ENCODE measurements at regions not wholly inside any gene's neighbourhood (a gene's known extent, or its start where the extent isn't known, plus 50 kb on each side); places are given as distances from the start of the nearest gene placed in this dataset.
A peak's percentile ranks its signal among the peaks of the same experiment; 100 is the strongest.

DNA sequence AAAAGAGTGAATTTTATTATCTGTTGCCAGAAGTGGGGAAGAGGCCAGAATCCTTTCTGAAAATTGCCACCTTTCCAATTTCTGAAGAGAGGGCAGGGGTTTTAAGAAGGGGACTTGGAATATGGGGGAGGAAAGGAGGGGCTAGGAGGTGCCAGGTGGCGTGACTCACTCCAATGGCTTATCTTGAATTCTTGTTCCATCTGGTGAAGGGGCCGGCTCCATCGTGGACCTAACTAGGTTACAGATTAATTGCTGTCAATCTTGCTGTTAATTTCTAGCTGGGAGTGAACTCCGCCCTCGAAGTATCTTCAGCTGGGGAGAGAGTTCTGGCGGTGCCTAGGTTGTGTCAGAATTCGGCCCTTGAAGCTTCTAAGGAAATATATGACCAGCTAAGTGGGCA is 138.7 kb downstream of the YTHDC2 start:
- no peak for ATAC-seq
- WGBS, 2 donors = 43 to 50% methylated on average over 7 of the region's 7 CpGs
- no peaks in the 10 kb centered on the region for H3K9me3 ChIP-seq
- no peak overlapping the region for H3K27ac ChIP-seq
- no peak overlapping the region for H3K4me3 ChIP-seq
- no peaks in the 10 kb centered on the region for H3K27me3 ChIP-seq
- no peak for FAIRE-seq
- no peaks in the 10 kb centered on the region for H3K36me3 ChIP-seq
- intact Hi-C loops (cut with DNase I) = no loop called here
- H3K4me1 ChIP-seq = no peaks in the 10 kb centered on the region
- DNase-seq = no peak
- TF ChIP-seq, protein P1, sequence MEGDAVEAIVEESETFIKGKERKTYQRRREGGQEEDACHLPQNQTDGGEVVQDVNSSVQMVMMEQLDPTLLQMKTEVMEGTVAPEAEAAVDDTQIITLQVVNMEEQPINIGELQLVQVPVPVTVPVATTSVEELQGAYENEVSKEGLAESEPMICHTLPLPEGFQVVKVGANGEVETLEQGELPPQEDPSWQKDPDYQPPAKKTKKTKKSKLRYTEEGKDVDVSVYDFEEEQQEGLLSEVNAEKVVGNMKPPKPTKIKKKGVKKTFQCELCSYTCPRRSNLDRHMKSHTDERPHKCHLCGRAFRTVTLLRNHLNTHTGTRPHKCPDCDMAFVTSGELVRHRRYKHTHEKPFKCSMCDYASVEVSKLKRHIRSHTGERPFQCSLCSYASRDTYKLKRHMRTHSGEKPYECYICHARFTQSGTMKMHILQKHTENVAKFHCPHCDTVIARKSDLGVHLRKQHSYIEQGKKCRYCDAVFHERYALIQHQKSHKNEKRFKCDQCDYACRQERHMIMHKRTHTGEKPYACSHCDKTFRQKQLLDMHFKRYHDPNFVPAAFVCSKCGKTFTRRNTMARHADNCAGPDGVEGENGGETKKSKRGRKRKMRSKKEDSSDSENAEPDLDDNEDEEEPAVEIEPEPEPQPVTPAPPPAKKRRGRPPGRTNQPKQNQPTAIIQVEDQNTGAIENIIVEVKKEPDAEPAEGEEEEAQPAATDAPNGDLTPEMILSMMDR (IDR thresholded peaks at IDR 0.05) = no peak

DNA sequence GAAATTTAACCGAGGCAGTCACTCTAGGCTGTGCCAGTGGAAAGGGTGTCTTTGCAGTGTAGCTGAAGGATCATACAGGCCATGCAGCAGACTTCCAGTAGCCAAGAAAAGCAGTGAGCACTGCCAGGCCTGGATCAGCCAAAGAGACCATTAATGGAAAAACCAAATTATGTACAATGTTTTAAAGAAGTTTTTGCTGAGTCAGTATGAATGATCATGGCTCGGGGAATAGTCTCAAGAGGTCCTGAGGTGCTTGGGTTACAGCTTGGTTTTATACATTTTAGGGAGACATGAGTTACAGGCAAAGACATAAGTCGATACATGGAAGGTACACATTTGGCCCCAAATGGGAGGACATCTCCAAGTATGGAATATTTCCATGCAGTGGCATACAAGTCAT is 141.3 kb downstream of the YTHDC2 start:
- WGBS, 2 donors = 63 to 82% methylated on average over 3 of the region's 3 CpGs
- Histone ChIP-seq H3K36me3 (no peaks in the 10 kb centered on the region), H3K4me3 (no peak overlapping the region), H3K9me3 (no peaks in the 10 kb centered on the region), H3K27me3 (no peaks in the 10 kb centered on the region), H3K27ac (no peak overlapping the region), H3K4me1 (no peaks in the 10 kb centered on the region)
- TF ChIP-seq, protein P1 (IDR thresholded peaks at IDR 0.05) = no peak
- DNase-seq = no peak
- no peak for ATAC-seq
- FAIRE-seq = no peak
- intact Hi-C loops (cut with DNase I) = no loop called here

DNA sequence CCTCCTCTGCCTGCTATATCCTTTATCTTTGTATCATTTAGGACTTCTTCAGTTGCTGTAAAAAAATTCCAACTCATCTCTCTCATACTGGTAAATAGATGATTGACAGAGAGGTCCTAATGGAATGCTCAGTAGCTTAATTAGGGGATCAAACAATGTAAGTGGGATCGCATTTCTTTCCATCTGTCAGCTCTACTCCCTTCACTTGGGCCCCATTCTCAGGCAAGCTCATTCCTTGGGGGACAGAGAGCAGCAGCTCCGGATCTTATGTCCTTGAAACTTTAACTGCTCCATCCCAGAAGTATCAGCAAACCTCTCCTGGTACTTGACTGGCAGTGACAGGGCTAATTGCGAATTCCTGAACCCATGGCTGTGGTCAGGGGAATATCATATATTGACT is 146.7 kb downstream of the YTHDC2 start:
- ATAC-seq (no peak), FAIRE-seq (no peak), DNase-seq (no peak)
- H3K9me3 ChIP-seq = no peaks in the 10 kb centered on the region
- no peaks in the 10 kb centered on the region for H3K27me3 ChIP-seq
- TF ChIP-seq, protein P1 (IDR thresholded peaks at IDR 0.05) = no peak
- no peaks in the 10 kb centered on the region for H3K36me3 ChIP-seq
- H3K27ac ChIP-seq = no peak overlapping the region
- intact Hi-C loops (cut with DNase I) = no loop called here
- 39 to 49% methylated on average over 3 of the region's 3 CpGs for WGBS, 2 donors
- no peaks in the 10 kb centered on the region for H3K4me1 ChIP-seq
- no peak overlapping the region for H3K4me3 ChIP-seq

DNA sequence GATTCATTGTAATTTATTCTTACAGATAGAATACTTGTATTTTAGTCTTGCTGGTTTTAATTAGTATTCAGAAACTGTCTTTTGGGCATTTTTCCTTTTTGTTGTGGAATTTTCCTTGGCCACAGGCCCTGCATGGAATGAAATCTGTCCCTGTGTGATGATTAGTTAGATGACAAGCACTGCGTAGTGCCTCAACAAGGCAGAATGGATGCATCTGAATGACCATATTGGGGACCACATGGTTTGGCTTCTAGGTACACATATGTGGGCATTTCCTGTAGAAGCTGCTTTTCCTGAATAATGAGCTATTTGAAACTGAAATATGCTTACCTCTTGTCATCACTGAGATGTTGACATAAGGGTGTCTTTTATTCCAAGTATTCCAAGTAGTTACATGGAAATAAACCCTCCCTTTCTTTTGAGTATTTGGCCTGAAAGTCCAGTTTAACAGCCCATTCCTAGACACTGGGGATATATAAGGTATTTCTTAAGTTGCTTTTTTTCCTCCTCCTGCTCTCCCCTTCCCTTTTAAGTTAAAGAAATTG is 147.3 kb downstream of the YTHDC2 start:
- H3K36me3 ChIP-seq = no peaks in the 10 kb centered on the region
- peaks cover 0 to 5% (median 0%) of the 10 kb centered on the region in 4 donors for H3K27me3 ChIP-seq
- 79 to 89% methylated on average over 1 of the region's 1 CpG for WGBS, 2 donors
- ATAC-seq (no peak), DNase-seq (no peak), FAIRE-seq (no peak)
- H3K9me3 ChIP-seq = no peaks in the 10 kb centered on the region
- intact Hi-C loops (cut with DNase I) = no loop called here
- H3K27ac ChIP-seq = no peak overlapping the region
- no peaks in the 10 kb centered on the region for H3K4me1 ChIP-seq
- TF ChIP-seq, protein P1 (IDR thresholded peaks at IDR 0.05) = no peak
- H3K4me3 ChIP-seq = no peak overlapping the region

DNA sequence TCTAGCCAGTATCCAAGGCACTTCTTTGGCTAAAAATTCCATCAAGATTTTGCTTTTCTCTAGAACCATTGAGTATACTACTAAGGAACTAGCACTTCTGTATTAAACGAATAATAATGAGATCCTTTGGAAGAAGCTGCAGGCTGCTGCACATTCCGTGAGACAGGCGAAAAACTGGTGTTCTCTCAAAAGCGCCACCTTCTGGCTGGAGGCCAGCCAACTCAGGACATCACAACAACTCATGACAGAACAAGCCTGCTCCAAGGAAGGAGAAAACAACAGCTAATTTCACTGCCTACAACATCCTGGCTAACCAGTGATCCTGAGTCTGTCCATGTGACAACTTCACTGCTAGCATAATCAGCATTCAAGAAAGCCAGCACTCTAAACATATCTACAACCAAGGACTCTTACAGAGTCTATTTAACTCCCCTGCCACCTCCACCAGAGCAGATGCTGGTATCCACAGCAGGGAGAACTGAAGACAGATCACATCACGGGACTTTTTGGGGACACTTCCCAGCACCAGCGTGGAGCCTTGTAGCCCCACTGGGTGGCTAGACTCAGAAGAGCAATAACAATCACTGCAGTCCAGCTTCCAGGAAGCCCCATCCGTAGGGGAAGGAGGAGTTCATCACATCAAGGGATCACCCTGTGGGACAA is 150.5 kb downstream of the YTHDC2 start:
- Histone ChIP-seq H3K4me1 (no peaks in the 10 kb centered on the region), H3K36me3 (no peaks in the 10 kb centered on the region), H3K27me3 (peaks cover 0 to 6% (median 0%) of the 10 kb centered on the region in 4 donors), H3K27ac (no peak overlapping the region), H3K9me3 (no peaks in the 10 kb centered on the region), H3K4me3 (no peak overlapping the region)
- ATAC-seq = no peak
- peak in 4 of 6 donors; percentile 15 to 71 (median 40) for DNase-seq
- intact Hi-C loops (cut with DNase I) = no loop called here
- WGBS, 2 donors = 41 to 70% methylated on average over 7 of the region's 7 CpGs
- no peak for FAIRE-seq
- TF ChIP-seq, protein P1 (IDR thresholded peaks at IDR 0.05) = no peak
